Immature natural killer cell (primary cell): ENCODE measurements at regions not wholly inside any gene's neighbourhood (a gene's known extent, or its start where the extent isn't known, plus 50 kb on each side); places are given as distances from the start of the nearest gene placed in this dataset.
"Not testable (repeated sequence)": the region's sequence is repeated elsewhere in the genome, so short reads cannot be mapped to it uniquely, and the experiment has no call there.

Experiments used
- DNase-seq, 3 donors: peaks; one replicate each; pipeline ENCODE4 v3.0.0; 2022; ENCODE audit warnings: mixed read lengths in 1 of 3
- H3K27ac Mint-ChIP-seq, 6 donors: one replicate each; pipeline ENCODE4 v1.8.0; 2020; ENCODE audit warnings: mixed read lengths in 6 of 6, mild to moderate bottlenecking in 5 of 6, inconsistent platforms in 4 of 6, moderate library complexity in 3 of 6
- H3K27me3 Mint-ChIP-seq, 3 donors: one replicate each; pipeline ENCODE4 v1.8.0; 2020 to 2021; ENCODE audit warnings: low read depth in 3 of 3, mild to moderate bottlenecking in 3 of 3, mixed read lengths in 3 of 3, moderate library complexity in 3 of 3, inconsistent platforms in 1 of 3
- H3K36me3 Mint-ChIP-seq, 3 donors: one replicate each; pipeline ENCODE4 v1.8.0; 2020; ENCODE audit warnings: mixed read lengths in 3 of 3, inconsistent platforms in 2 of 3, mild to moderate bottlenecking in 2 of 3
- H3K4me1 Mint-ChIP-seq, 2 donors: one replicate each; pipeline ENCODE4 v1.8.0; 2020; ENCODE audit warnings: inconsistent platforms in 2 of 2, mild to moderate bottlenecking in 2 of 2, mixed read lengths in 2 of 2, moderate library complexity in 1 of 2
- H3K4me3 Mint-ChIP-seq, 5 donors: one replicate each; pipeline ENCODE4 v1.8.0; 2020; ENCODE audit warnings: mild to moderate bottlenecking in 5 of 5, mixed read lengths in 5 of 5, inconsistent platforms in 3 of 5, moderate library complexity in 3 of 5
- H3K9me3 Mint-ChIP-seq, 6 donors: one replicate each; pipeline ENCODE4 v1.8.0; 2020; ENCODE audit warnings: mild to moderate bottlenecking in 6 of 6, mixed read lengths in 6 of 6, inconsistent platforms in 4 of 6, moderate library complexity in 3 of 6

DNA sequence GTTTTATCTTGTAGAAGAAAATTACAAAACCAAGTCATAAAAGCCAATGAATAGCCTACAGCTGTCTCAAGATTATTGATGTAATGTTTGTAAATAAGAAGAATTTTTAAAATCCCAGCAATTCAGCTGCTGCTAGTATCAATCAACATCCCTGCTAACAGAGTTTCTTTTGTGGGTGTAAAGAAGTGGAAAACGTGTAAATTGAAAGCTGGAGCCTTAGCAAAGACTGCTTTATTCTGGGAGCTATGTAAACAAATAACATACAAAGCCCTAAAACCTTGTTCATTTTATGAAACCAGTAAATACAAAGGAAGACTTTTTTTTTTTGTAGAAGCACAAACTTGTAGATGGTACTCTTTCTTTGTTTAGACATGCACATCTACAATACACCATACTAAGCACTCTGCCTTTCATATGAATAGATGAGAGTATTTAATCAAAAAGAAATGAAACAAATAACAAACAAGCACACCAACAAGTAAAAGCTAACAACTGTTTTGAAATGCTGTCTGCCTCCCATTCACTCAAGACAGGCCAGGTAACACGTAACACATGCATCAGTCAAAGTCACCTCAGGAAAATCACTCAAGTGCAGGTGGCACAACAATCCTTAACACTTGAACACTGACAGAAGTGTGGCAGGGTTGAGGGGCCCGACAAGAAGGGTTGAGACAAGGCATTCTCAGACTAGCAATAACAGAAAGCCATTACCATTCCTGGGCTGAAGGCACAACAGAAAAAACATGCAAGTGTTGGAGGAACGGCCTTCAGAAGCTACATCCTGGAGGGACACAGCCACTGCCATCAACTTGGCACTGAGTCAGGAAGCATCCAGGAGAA is 1364.0 kb upstream of the SEL1L start:
- no peak for DNase-seq
- H3K9me3 Mint-ChIP-seq = peaks cover 2 to 39% (median 13%) of the 10 kb centered on the region in 6 donors
- no peak overlapping the region for H3K4me3 Mint-ChIP-seq
- H3K27me3 Mint-ChIP-seq = peaks cover 0 to 3% (median 0%) of the 10 kb centered on the region in 3 donors
- no peak overlapping the region for H3K27ac Mint-ChIP-seq
- H3K36me3 Mint-ChIP-seq = peaks cover 0 to 3% (median 0%) of the 10 kb centered on the region in 3 donors
- H3K4me1 Mint-ChIP-seq = no peaks in the 10 kb centered on the region

GRCh38 chr14:82905762-82906161 is 1372.1 kb upstream of the SEL1L start:
- no peak for DNase-seq
- H3K36me3 Mint-ChIP-seq = peaks cover 0 to 4% (median 0%) of the 10 kb centered on the region in 3 donors
- H3K27me3 Mint-ChIP-seq = peaks cover 0 to 3% (median 1%) of the 10 kb centered on the region in 3 donors
- no peak overlapping the region for H3K27ac Mint-ChIP-seq
- no peaks in the 10 kb centered on the region for H3K4me1 Mint-ChIP-seq
- H3K9me3 Mint-ChIP-seq = peaks cover 8 to 75% (median 42%) of the 10 kb centered on the region in 6 donors
- H3K4me3 Mint-ChIP-seq = no peak overlapping the region

- DNase-seq = no peak
- Mint-ChIP-seq H3K4me1 (no peaks in the 10 kb centered on the region), H3K36me3 (peaks cover 0 to 4% (median 0%) of the 10 kb centered on the region in 3 donors), H3K4me3 (no peak overlapping the region), H3K9me3 (peaks cover 10 to 59% (median 31%) of the 10 kb centered on the region in 6 donors), H3K27me3 (no peaks in the 10 kb centered on the region), H3K27ac (no peak overlapping the region)
Measured at GRCh38 chr14:82911930-82912329, 1378.3 kb upstream of the SEL1L start.

DNA sequence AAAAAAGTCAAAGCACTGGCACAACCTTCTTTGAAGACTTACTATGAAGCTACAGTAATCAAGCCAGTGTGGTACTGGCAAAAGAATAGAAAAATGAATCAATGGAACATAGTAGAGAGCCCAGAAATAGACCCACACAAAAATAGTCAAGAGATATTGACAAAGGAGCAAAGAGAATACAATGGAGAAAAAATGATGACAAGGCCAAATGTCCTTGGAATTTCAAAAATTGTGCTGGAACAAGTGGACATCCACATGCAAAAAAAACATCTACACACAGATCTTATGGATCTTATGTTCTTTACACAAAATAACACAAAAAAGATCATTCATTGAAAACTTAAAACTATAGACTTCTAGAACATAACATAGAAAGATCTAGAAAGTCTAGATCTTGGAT is 1379.7 kb upstream of the SEL1L start:
- Mint-ChIP-seq H3K27me3 (no peaks in the 10 kb centered on the region), H3K9me3 (peaks cover 11 to 57% (median 25%) of the 10 kb centered on the region in 6 donors), H3K4me3 (no peak overlapping the region), H3K27ac (no peak overlapping the region), H3K4me1 (no peaks in the 10 kb centered on the region), H3K36me3 (peaks cover 0 to 4% (median 0%) of the 10 kb centered on the region in 3 donors)
- no peak for DNase-seq

GRCh38 chr14:82915381-82915780 is 1381.7 kb upstream of the SEL1L start:
- H3K9me3 Mint-ChIP-seq = peaks cover 7 to 54% (median 20%) of the 10 kb centered on the region in 6 donors
- DNase-seq = no peak
- no peaks in the 10 kb centered on the region for H3K36me3 Mint-ChIP-seq
- H3K27ac Mint-ChIP-seq = no peak overlapping the region
- no peak overlapping the region for H3K4me3 Mint-ChIP-seq
- no peaks in the 10 kb centered on the region for H3K27me3 Mint-ChIP-seq
- no peaks in the 10 kb centered on the region for H3K4me1 Mint-ChIP-seq

GRCh38 chr14:82935691-82936090 is 1402.0 kb upstream of the SEL1L start:
- H3K4me1 Mint-ChIP-seq = no peaks in the 10 kb centered on the region
- DNase-seq = no peak
- peaks cover 5 to 46% (median 12%) of the 10 kb centered on the region in 6 donors for H3K9me3 Mint-ChIP-seq
- peaks cover 0 to 3% (median 0%) of the 10 kb centered on the region in 3 donors for H3K36me3 Mint-ChIP-seq
- H3K27me3 Mint-ChIP-seq = peaks cover 0 to 4% (median 2%) of the 10 kb centered on the region in 3 donors
- no peak overlapping the region for H3K27ac Mint-ChIP-seq
- no peak overlapping the region for H3K4me3 Mint-ChIP-seq

GRCh38 chr14:82951171-82951570 is 1417.5 kb upstream of the SEL1L start:
- DNase-seq = no peak
- Mint-ChIP-seq H3K4me1 (no peaks in the 10 kb centered on the region), H3K27ac (no peak overlapping the region), H3K9me3 (peaks cover 10 to 43% (median 19%) of the 10 kb centered on the region in 6 donors), H3K27me3 (no peaks in the 10 kb centered on the region), H3K4me3 (no peak overlapping the region), H3K36me3 (no peaks in the 10 kb centered on the region)

GRCh38 chr14:82963756-82964155 is 1430.1 kb upstream of the SEL1L start:
- no peaks in the 10 kb centered on the region for H3K27me3 Mint-ChIP-seq
- no peak overlapping the region for H3K27ac Mint-ChIP-seq
- peaks cover 4 to 32% (median 14%) of the 10 kb centered on the region in 6 donors for H3K9me3 Mint-ChIP-seq
- H3K4me3 Mint-ChIP-seq = no peak overlapping the region
- no peaks in the 10 kb centered on the region for H3K4me1 Mint-ChIP-seq
- H3K36me3 Mint-ChIP-seq = no peaks in the 10 kb centered on the region
- no peak for DNase-seq

DNA sequence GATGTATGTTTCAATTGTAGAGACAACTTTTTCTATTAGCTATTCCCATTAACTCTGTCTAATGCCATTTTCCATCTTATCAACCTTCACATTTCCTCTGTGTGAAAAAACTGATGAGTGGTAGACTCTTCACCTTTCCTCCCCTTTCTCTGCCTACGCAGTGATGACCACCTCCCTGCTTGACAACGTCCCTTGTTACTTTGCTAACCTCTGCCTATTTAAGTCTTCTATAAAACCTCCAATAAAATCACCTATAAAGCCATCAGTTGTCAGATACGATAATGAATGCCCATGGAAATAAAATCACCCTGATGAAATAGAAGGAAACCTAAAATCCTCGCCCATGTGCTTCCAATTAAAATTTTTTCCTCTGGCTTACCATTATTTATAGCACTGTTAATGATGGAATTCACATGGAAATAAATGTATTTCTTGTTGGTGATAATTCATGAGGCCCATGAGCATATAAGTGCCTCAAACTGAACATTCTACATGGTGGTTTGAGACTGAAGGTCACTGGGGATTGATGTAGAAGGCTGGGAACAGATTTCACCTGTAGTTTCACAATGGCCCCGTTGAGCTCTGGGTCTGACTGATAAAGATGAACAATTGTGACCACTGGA is 1454.0 kb upstream of the SEL1L start:
- DNase-seq = no peak
- H3K27ac Mint-ChIP-seq = no peak overlapping the region

DNA sequence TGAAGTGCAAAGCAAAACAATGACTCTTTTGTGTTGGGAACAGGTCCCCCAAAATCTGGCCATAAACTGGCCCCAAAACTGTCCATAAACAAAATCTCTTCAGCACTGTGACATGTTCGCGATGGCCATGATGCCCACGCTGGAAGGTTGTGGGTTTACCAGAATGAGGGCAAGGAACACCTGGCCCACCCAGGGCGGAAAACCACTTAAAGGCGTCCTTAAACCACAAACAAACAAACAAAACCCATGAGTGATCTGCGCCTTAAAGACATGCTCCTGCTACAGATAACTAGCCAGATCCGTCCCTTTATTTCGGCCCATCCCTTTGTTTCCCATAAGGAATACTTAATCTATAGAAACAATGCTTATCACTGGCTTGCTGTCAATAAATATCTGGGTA is 1460.9 kb upstream of the SEL1L start:
- H3K36me3 Mint-ChIP-seq, H3K27me3 Mint-ChIP-seq, H3K4me3 Mint-ChIP-seq, H3K4me1 Mint-ChIP-seq, H3K27ac Mint-ChIP-seq, DNase-seq: not testable (repeated sequence)
- H3K9me3 Mint-ChIP-seq = peaks cover 5 to 20% (median 14%) of the 10 kb centered on the region in 6 donors

More for the DNA sequence above, 1454.0 kb upstream of the SEL1L start:
- H3K36me3 Mint-ChIP-seq = peaks cover 0 to 3% (median 0%) of the 10 kb centered on the region in 3 donors
- H3K4me3 Mint-ChIP-seq = no peak overlapping the region
- H3K4me1 Mint-ChIP-seq = no peaks in the 10 kb centered on the region
- no peaks in the 10 kb centered on the region for H3K27me3 Mint-ChIP-seq
- H3K9me3 Mint-ChIP-seq = peaks cover 7 to 32% (median 19%) of the 10 kb centered on the region in 6 donors

DNA sequence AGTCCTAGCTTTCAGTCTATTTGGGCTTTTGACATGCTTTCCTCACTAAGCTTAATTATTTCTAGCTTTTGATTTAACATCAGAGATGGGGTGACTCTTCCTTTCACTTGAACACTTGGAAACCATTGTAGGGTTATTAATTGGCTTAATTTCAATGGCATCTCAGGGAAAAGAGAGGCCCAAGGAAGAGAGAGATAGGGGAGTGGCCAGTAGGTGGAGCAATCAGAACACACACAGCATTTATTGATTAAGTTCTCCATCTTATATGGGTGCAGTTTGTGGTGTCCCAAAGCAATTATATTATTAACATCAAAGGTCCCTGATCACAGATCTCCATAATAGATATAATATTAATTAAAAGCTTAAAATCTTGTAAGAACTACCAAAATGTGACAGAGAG is 1466.1 kb upstream of the SEL1L start:
- Mint-ChIP-seq H3K36me3 (no peaks in the 10 kb centered on the region), H3K27ac (no peak overlapping the region), H3K9me3 (peaks cover 2 to 39% (median 11%) of the 10 kb centered on the region in 6 donors), H3K4me1 (no peaks in the 10 kb centered on the region), H3K4me3 (no peak overlapping the region), H3K27me3 (peaks cover 0 to 2% (median 2%) of the 10 kb centered on the region in 3 donors)
- no peak for DNase-seq

DNA sequence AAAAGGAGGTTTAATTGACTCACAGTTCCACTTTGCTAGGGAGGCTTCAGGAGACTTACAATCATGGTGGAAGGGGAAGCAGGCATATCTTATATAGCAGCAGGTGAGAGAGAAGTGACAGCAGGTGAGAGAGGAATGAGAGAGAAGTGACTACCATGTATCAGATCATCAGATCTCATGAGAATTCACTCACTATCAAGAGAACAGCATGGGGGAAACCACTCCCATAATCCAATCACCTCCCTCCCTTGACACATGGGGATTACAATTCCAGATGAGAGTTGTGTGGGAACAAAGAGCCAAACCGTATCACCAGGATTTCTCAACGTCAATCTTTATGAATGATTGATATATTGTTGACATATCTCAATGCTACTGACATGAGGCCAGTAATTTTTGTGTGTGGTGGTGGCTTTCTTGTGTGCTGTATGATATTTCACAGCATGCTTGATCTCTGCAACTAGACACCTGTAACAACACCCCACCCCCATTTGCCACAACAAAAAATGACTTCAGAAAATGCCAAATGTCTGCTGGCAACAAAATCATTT is 1470.9 kb upstream of the SEL1L start:
- peaks cover 10 to 53% (median 21%) of the 10 kb centered on the region in 6 donors for H3K9me3 Mint-ChIP-seq
- H3K36me3 Mint-ChIP-seq = peaks cover 0 to 6% (median 3%) of the 10 kb centered on the region in 3 donors

DNA sequence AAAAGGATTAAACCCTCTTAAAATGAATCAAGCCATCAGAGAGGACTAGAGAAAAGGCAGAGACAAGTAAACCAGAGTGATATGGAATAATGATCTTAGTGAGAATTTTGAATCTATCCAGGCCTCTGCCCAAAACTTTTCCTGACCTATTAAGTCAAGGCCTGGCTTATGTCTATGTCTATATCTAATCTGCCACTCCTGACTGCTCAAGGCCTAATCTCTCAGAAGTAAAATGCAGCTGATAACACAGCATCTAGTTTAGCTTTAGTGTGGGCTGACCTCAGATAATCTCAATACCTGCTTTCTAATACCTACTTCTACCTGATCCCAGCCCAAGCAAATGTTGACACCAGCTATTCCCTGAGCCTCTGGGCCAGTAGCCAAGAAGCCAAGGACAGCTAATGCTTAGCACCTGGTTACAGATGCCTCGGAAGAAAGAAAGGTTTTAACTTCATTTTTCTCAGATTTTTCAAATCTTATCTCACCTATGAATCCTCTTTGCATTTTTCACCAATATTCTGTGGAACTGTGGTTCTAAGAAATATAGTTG is 1472.5 kb upstream of the SEL1L start:
- no peak for DNase-seq
- no peak overlapping the region for H3K4me3 Mint-ChIP-seq
- peaks cover 11 to 61% (median 23%) of the 10 kb centered on the region in 6 donors for H3K9me3 Mint-ChIP-seq
- H3K36me3 Mint-ChIP-seq = peaks cover 0 to 6% (median 3%) of the 10 kb centered on the region in 3 donors
- no peaks in the 10 kb centered on the region for H3K4me1 Mint-ChIP-seq
- H3K27me3 Mint-ChIP-seq = peaks cover 0 to 4% (median 0%) of the 10 kb centered on the region in 3 donors
- H3K27ac Mint-ChIP-seq = no peak overlapping the region

More for the DNA sequence above, 1470.9 kb upstream of the SEL1L start:
- Mint-ChIP-seq H3K27ac (no peak overlapping the region), H3K4me3 (no peak overlapping the region), H3K4me1 (no peaks in the 10 kb centered on the region), H3K27me3 (peaks cover 0 to 4% (median 0%) of the 10 kb centered on the region in 3 donors)
- DNase-seq = no peak

GRCh38 chr14:83007052-83007451 is 1473.4 kb upstream of the SEL1L start:
- peaks cover 14 to 58% (median 22%) of the 10 kb centered on the region in 6 donors for H3K9me3 Mint-ChIP-seq
- not testable (repeated sequence) for H3K4me3 Mint-ChIP-seq, H3K4me1 Mint-ChIP-seq, H3K36me3 Mint-ChIP-seq, H3K27ac Mint-ChIP-seq, H3K27me3 Mint-ChIP-seq, DNase-seq
